Smooth muscle cell (in vitro differentiated cells): ENCODE measurements at regions not wholly inside any gene's neighbourhood (a gene's known extent, or its start where the extent isn't known, plus 50 kb on each side); places are given as distances from the start of the nearest gene placed in this dataset.

Experiments used
- DNase-seq: peaks from one replicate; lab custom pipeline; 2025; ENCODE audit not compliant: unreplicated experiment; lab: John Stamatoyannopoulos, UW
- H2AFZ ChIP-seq: fragments of 200-600 bp; sonication (generic); 2 replicates; pipeline ENCODE4 v1.6.0; 2016; ENCODE audit warnings: antibody characterized with exemption, low read depth, mild to moderate bottlenecking
- H3F3A ChIP-seq: fragments of 200-600 bp; sonication (generic); 2 replicates; pipeline ENCODE4 v1.6.0; 2017; ENCODE audit warnings: antibody characterized with exemption, low read depth
- H3K27ac ChIP-seq: fragments of 200-600 bp; sonication (generic); 2 replicates; pipeline ENCODE4 v1.5.1; 2016; ENCODE audit warnings: low read depth, mild to moderate bottlenecking
- H3K27me3 ChIP-seq: fragments of 200-600 bp; sonication (generic); 2 replicates; pipeline ENCODE4 v1.6.1; 2016; ENCODE audit warnings: low read depth, mild to moderate bottlenecking
- H3K36me3 ChIP-seq: fragments of 200-600 bp; sonication (generic); 2 replicates; pipeline ENCODE4 v1.5.1; 2016; ENCODE audit warnings: low read depth
- H3K4me1 ChIP-seq: fragments of 200-600 bp; sonication (generic); 2 replicates; pipeline ENCODE4 v1.5.1; 2016; ENCODE audit warnings: low read depth
- H3K4me2 ChIP-seq: fragments of 200-600 bp; sonication (generic); 2 replicates; pipeline ENCODE4 v1.6.0; 2016; ENCODE audit warnings: mild to moderate bottlenecking
- H3K4me3 ChIP-seq: fragments of 200-600 bp; sonication (generic); 2 replicates; pipeline ENCODE4 v1.5.1; 2016; ENCODE audit warnings: mild to moderate bottlenecking
- H3K79me2 ChIP-seq: fragments of 200-600 bp; sonication (generic); 2 replicates; pipeline ENCODE4 v1.6.0; 2016; ENCODE audit warnings: low read depth, mild to moderate bottlenecking
- H3K9ac ChIP-seq: fragments of 200-600 bp; sonication (generic); 2 replicates; pipeline ENCODE4 v1.6.0; 2016; ENCODE audit warnings: low read depth
- H3K9me3 ChIP-seq: fragments of 200-600 bp; sonication (generic); replicated peaks from 2 replicates; pipeline ENCODE4 v1.5.1; 2016; ENCODE audit warnings: low read depth
- H4K20me1 ChIP-seq: fragments of 200-600 bp; sonication (generic); 2 replicates; pipeline ENCODE4 v1.6.0; 2016; ENCODE audit warnings: low read depth
- WGBS: methylation state at CpG from one replicate; pipeline ENCODE4 v1.1.7; 2016; ENCODE audit warnings: low lambda C conversion rate; 5-methylcytosine and 5-hydroxymethylcytosine counted together
- TF ChIP-seq, protein P1 (sequence below): fragments of 200-600 bp; sonication (generic); IDR thresholded peaks from 2 replicates; pipeline ENCODE4 v1.5.1; 2017; ENCODE audit warnings: borderline replicate concordance, mild to moderate bottlenecking, antibody characterized with exemption; ENCODE audit not compliant: insufficient read depth, poor library complexity, severe bottlenecking

GRCh38 chr18:77597726-77598125, 348.1 kb downstream of the GALR1 start:
- Histone ChIP-seq H3K36me3 (no peaks in the 10 kb centered on the region), H4K20me1 (no peaks in the 10 kb centered on the region), H3K9me3 (no peaks in the 10 kb centered on the region), H3K4me3 (no peak overlapping the region), H3K4me1 (no peaks in the 10 kb centered on the region), H3K9ac (no peak overlapping the region), H3F3A (no peaks in the 10 kb centered on the region), H3K27me3 (no peaks in the 10 kb centered on the region), H2AFZ (no peak overlapping the region), H3K79me2 (no peaks in the 10 kb centered on the region), H3K4me2 (no peak overlapping the region), H3K27ac (no peak overlapping the region)
- no peak for DNase-seq
- TF ChIP-seq, protein P1, sequence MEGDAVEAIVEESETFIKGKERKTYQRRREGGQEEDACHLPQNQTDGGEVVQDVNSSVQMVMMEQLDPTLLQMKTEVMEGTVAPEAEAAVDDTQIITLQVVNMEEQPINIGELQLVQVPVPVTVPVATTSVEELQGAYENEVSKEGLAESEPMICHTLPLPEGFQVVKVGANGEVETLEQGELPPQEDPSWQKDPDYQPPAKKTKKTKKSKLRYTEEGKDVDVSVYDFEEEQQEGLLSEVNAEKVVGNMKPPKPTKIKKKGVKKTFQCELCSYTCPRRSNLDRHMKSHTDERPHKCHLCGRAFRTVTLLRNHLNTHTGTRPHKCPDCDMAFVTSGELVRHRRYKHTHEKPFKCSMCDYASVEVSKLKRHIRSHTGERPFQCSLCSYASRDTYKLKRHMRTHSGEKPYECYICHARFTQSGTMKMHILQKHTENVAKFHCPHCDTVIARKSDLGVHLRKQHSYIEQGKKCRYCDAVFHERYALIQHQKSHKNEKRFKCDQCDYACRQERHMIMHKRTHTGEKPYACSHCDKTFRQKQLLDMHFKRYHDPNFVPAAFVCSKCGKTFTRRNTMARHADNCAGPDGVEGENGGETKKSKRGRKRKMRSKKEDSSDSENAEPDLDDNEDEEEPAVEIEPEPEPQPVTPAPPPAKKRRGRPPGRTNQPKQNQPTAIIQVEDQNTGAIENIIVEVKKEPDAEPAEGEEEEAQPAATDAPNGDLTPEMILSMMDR = no peak
- WGBS = 78% methylated on average over 7 of the region's 7 CpGs

- Histone ChIP-seq H3K36me3 (no peaks in the 10 kb centered on the region), H3K4me1 (no peaks in the 10 kb centered on the region), H3K27ac (no peak overlapping the region), H3F3A (no peaks in the 10 kb centered on the region), H3K27me3 (no peaks in the 10 kb centered on the region), H4K20me1 (no peaks in the 10 kb centered on the region), H3K4me3 (no peak overlapping the region), H3K9ac (no peak overlapping the region), H2AFZ (no peak overlapping the region), H3K4me2 (no peak overlapping the region), H3K9me3 (no peaks in the 10 kb centered on the region), H3K79me2 (no peaks in the 10 kb centered on the region)
- TF ChIP-seq, protein P1 = no peak
- DNase-seq = no peak
- WGBS = 89% methylated on average over 2 of the region's 2 CpGs
Measured at GRCh38 chr18:77600674-77601073, 351.0 kb downstream of the GALR1 start.

DNA sequence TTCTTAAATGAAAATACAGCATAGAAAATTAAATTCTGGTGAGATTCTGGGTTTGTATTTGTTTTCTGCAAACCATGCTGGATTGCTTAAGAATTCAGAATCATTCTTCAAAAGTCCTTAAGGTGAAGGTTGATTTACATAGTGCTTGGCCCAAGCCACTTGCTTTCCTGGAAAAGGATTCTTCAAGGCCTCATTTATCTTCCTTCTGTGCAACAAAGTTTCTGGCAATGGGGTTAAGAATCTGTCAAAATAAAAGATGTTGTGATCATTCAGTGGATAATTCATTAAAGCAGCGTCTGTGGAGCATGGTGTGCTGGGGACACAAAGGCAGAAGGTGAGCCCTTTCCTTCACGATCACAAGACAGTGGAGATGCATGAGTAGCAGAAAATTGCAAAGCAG, 351.9 kb downstream of the GALR1 start:
- Histone ChIP-seq H3K79me2 (no peaks in the 10 kb centered on the region), H3K4me3 (no peak overlapping the region), H3K4me1 (no peaks in the 10 kb centered on the region), H3K9ac (no peak overlapping the region), H3K4me2 (no peak overlapping the region), H2AFZ (no peak overlapping the region), H3K27ac (no peak overlapping the region), H3F3A (no peaks in the 10 kb centered on the region), H3K36me3 (no peaks in the 10 kb centered on the region), H3K9me3 (no peaks in the 10 kb centered on the region), H4K20me1 (no peaks in the 10 kb centered on the region), H3K27me3 (no peaks in the 10 kb centered on the region)
- TF ChIP-seq, protein P1 = no peak
- DNase-seq = no peak
- WGBS = 80% methylated on average over 2 of the region's 2 CpGs

- H3K27me3 ChIP-seq = no peaks in the 10 kb centered on the region
Measured at GRCh38 chr18:77607087-77607486, 357.4 kb downstream of the GALR1 start.

More at GRCh38 chr18:77607087-77607486, 357.4 kb downstream of the GALR1 start:
- Histone ChIP-seq H3K36me3 (no peaks in the 10 kb centered on the region), H3K4me3 (no peak overlapping the region), H4K20me1 (no peaks in the 10 kb centered on the region), H3K79me2 (no peaks in the 10 kb centered on the region), H3K4me1 (no peaks in the 10 kb centered on the region), H3K27ac (no peak overlapping the region), H3K4me2 (no peak overlapping the region), H3F3A (no peaks in the 10 kb centered on the region), H2AFZ (no peak overlapping the region), H3K9ac (no peak overlapping the region), H3K9me3 (no peaks in the 10 kb centered on the region)
- DNase-seq = no peak
- 92% methylated on average over 22 of the region's 22 CpGs for WGBS
- TF ChIP-seq, protein P1 = no peak
